ENCODE measurements at regions not wholly inside any gene's neighbourhood (a gene's known extent, or its start where the extent isn't known, plus 50 kb on each side); places are given as distances from the start of the nearest gene placed in this dataset.

DNA sequence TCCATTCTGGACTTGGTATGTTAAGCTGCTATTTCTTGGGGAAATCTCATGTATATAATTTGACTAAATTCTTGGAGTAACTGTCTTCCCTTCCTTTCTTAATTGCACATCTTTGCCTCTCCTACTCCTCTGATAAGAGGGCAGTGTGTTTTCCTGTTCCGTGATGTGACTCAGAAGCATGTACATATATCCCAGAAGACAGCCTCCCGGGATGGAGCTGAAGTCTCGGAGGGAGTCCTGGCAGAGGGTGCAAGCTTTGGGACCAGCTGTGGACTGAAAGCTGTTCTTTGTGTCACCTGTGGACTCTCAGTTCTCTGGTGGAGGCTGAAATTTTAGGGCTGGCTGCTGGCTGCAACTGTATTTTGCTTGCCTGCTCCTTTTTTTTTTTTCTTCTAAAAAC, 54.7 kb upstream of the MGAT5 start:
- Mint-ChIP-seq H3K9me3 (peaks cover 0 to 2% of the 10 kb centered on the region in 2 experiments; a peak in 3 of 5 replicates), H3K4me3 (no peak overlapping the region), H3K36me3 (ENCODE audit: insufficient read depth in 1 of 3, low read depth in 3 of 3) (peaks cover 0 to 2% (median 0%) of the 10 kb centered on the region in 3 experiments; a peak in 1 of 7 replicates), H3K27ac (no peak overlapping the region), H3K4me1 (peaks cover 42 to 44% of the 10 kb centered on the region in 2 experiments), H3K27me3 (ENCODE audit: low read depth) (no peaks in the 10 kb centered on the region)
- H3K27me3 ChIP-seq (ENCODE audit: insufficient read depth, low read length): no peaks in the 10 kb centered on the region
- H4K5ac ChIP-seq (ENCODE audit: insufficient read length, low read depth, low read length): no peak overlapping the region
- H2BK15ac ChIP-seq (ENCODE audit: low read depth, low read length): no peak overlapping the region
- H4K8ac ChIP-seq (replicated peaks; ENCODE audit: insufficient read length, low read depth, low read length): no peak overlapping the region
- no peak overlapping the region for H3K9ac ChIP-seq (ENCODE audit: extremely low read depth, insufficient read length, low read length)
- H3K4ac ChIP-seq (ENCODE audit: low read depth, low read length): no peak overlapping the region
- no peaks in the 10 kb centered on the region for H4K20me1 ChIP-seq (ENCODE audit: control insufficient read depth, insufficient read depth, insufficient read length)
- peaks cover 2% of the 10 kb centered on the region for H3K79me1 ChIP-seq (ENCODE audit: insufficient read depth, low read depth, low read length, poor library complexity, severe bottlenecking)
- H3K56ac ChIP-seq (ENCODE audit: insufficient read length, low read depth, low read length): no peak overlapping the region
- no peak overlapping the region for H3K18ac ChIP-seq (ENCODE audit: insufficient read length, low read depth, low read length)
- no peak overlapping the region for H3K4me2 ChIP-seq (ENCODE audit: insufficient read depth, insufficient read length, low read length)
- H3T11ph ChIP-seq (ENCODE audit: low read length): no peak overlapping the region
- no peak overlapping the region for H4K91ac ChIP-seq (ENCODE audit: insufficient read length, low read depth, low read length)
- H3K79me2 ChIP-seq (ENCODE audit: insufficient read depth, low read length): peaks cover 3% of the 10 kb centered on the region; the same call in 1 of the 2 replicates
- no CpG with 5 or more reads among the region's 3 CpGs for WGBS (ENCODE audit: extremely low coverage, insufficient read length, low lambda C conversion rate)
- no peak for DNase-seq
- peaks cover 7% of the 10 kb centered on the region; the same call in 1 of the 2 replicates for H3K4me1 ChIP-seq (ENCODE audit: insufficient read depth, low read length)
- no peak overlapping the region for H2AK5ac ChIP-seq (ENCODE audit: insufficient read length, low read length)
- H2BK20ac ChIP-seq (ENCODE audit: low read depth, low read length, poor library complexity, severe bottlenecking): no peak overlapping the region
- H2BK5ac ChIP-seq (ENCODE audit: insufficient read length, low read length): no peak overlapping the region
- no peak overlapping the region for H3K23ac ChIP-seq (ENCODE audit: insufficient read length, low read depth, low read length)
- no peaks in the 10 kb centered on the region for H3K23me2 ChIP-seq (ENCODE audit: insufficient read length, low read depth, low read length, poor library complexity, severe bottlenecking)
- no peak for TF ChIP-seq CTCF (conservative IDR thresholded peaks at IDR 0.05)
- H2AFZ ChIP-seq (ENCODE audit: low read length): no peak overlapping the region
- H2BK12ac ChIP-seq (ENCODE audit: insufficient read length, low read depth, low read length): no peak overlapping the region
- H3K27ac ChIP-seq (ENCODE audit: insufficient read length, low read depth, low read length): no peak overlapping the region
- no peak overlapping the region for H2BK120ac ChIP-seq (ENCODE audit: low read depth, low read length, poor library complexity, severe bottlenecking)
- H3K14ac ChIP-seq (ENCODE audit: insufficient read depth, low read length): no peak overlapping the region
- no peaks in the 10 kb centered on the region for H3K9me3 ChIP-seq (ENCODE audit: control insufficient read depth, low read depth, low read length)
